ENCODE measurements at regions not wholly inside any gene's neighbourhood (a gene's known extent, or its start where the extent isn't known, plus 50 kb on each side); places are given as distances from the start of the nearest gene placed in this dataset.
"Not testable (repeated sequence)": the region's sequence is repeated elsewhere in the genome, so short reads cannot be mapped to it uniquely, and the experiment has no call there.

GRCh38 chr1:200496937-200497336 is 87.1 kb upstream of the ZNF281 start:
- WGBS (ENCODE audit: insufficient coverage) = 95% methylated on average over 2 of the region's 2 CpGs
- H3K36me3 ChIP-seq (ENCODE audit: control insufficient read depth, insufficient read depth, low read length) = no peaks in the 10 kb centered on the region
- no peaks in the 10 kb centered on the region for H3K4me1 ChIP-seq (ENCODE audit: control insufficient read depth, insufficient read depth, low read length)
- no peak overlapping the region for H3K27ac ChIP-seq (ENCODE audit: low read depth, low read length)
- no peaks in the 10 kb centered on the region for H3K27me3 ChIP-seq (ENCODE audit: control insufficient read depth, insufficient read depth, low read length)
- H3K9me3 ChIP-seq (ENCODE audit: control insufficient read depth, insufficient read depth, low read length) = no peaks in the 10 kb centered on the region
- no peak overlapping the region for H3K4me3 ChIP-seq (ENCODE audit: low read depth, low read length)
- no peak for DNase-seq (ENCODE audit: low read depth in 4 of 6, low spot score in 6 of 6)

DNA sequence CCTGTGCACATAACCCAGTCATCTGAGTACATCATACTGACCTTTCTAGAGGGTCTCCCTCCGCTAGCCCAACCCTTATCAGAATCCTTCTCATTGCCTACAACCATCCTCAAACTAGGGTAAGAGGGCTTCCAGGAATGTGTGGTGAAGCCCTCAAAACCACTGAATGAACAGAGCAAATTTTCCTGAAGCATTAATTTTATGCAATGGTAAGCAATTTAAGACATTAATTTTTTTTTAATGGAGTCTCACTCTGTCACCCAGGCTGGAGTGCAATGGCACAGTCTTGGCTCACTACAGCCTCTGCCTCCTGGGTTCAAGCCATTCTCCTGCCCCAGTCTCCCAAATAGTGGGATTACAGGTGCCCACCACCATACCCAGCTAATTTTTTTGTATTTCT is 86.1 kb upstream of the ZNF281 start:
- no peak for DNase-seq (ENCODE audit: low read depth in 4 of 6, low spot score in 6 of 6)
- H3K27me3 ChIP-seq (ENCODE audit: control insufficient read depth, insufficient read depth, low read length) = no peaks in the 10 kb centered on the region
- H3K36me3 ChIP-seq (ENCODE audit: control insufficient read depth, insufficient read depth, low read length) = no peaks in the 10 kb centered on the region
- H3K27ac ChIP-seq (ENCODE audit: low read depth, low read length) = no peak overlapping the region
- no CpG with 5 or more reads among the region's 1 CpG for WGBS (ENCODE audit: insufficient coverage)
- no peak overlapping the region for H3K4me3 ChIP-seq (ENCODE audit: low read depth, low read length)
- H3K9me3 ChIP-seq (ENCODE audit: control insufficient read depth, insufficient read depth, low read length) = no peaks in the 10 kb centered on the region
- no peaks in the 10 kb centered on the region for H3K4me1 ChIP-seq (ENCODE audit: control insufficient read depth, insufficient read depth, low read length)

- DNase-seq (ENCODE audit: low read depth in 4 of 6, low spot score in 6 of 6) = peak in 1 of 6 donors; percentile 57
- 29% methylated on average over 2 of the region's 4 CpGs for WGBS (ENCODE audit: insufficient coverage)
- Histone ChIP-seq H3K27ac (ENCODE audit: low read depth, low read length) (no peak overlapping the region), H3K4me1 (ENCODE audit: control insufficient read depth, insufficient read depth, low read length) (peaks cover 3% of the 10 kb centered on the region), H3K36me3 (ENCODE audit: control insufficient read depth, insufficient read depth, low read length) (no peaks in the 10 kb centered on the region), H3K4me3 (ENCODE audit: low read depth, low read length) (no peak overlapping the region), H3K27me3 (ENCODE audit: control insufficient read depth, insufficient read depth, low read length) (no peaks in the 10 kb centered on the region), H3K9me3 (ENCODE audit: control insufficient read depth, insufficient read depth, low read length) (no peaks in the 10 kb centered on the region)
These were observed 83.5 kb upstream of the ZNF281 start for GRCh38 chr1:200493344-200493743.

- peaks cover 5% of the 10 kb centered on the region for H3K4me1 ChIP-seq (ENCODE audit: control insufficient read depth, insufficient read depth, low read length)
- no peaks in the 10 kb centered on the region for H3K27me3 ChIP-seq (ENCODE audit: control insufficient read depth, insufficient read depth, low read length)
- WGBS (ENCODE audit: insufficient coverage) = no CpG with 5 or more reads among the region's 2 CpGs
- no peaks in the 10 kb centered on the region for H3K9me3 ChIP-seq (ENCODE audit: control insufficient read depth, insufficient read depth, low read length)
- DNase-seq (ENCODE audit: low read depth in 4 of 6, low spot score in 6 of 6) = no peak
- H3K4me3 ChIP-seq (ENCODE audit: low read depth, low read length) = no peak overlapping the region
- H3K27ac ChIP-seq (ENCODE audit: low read depth, low read length) = no peak overlapping the region
- no peaks in the 10 kb centered on the region for H3K36me3 ChIP-seq (ENCODE audit: control insufficient read depth, insufficient read depth, low read length)
These were observed 81.3 kb upstream of the ZNF281 start for GRCh38 chr1:200491103-200491502.

GRCh38 chr1:200490183-200490582 is 80.3 kb upstream of the ZNF281 start:
- Histone ChIP-seq H3K4me3 (ENCODE audit: low read depth, low read length) (no peak overlapping the region), H3K9me3 (ENCODE audit: control insufficient read depth, insufficient read depth, low read length) (no peaks in the 10 kb centered on the region), H3K27ac (ENCODE audit: low read depth, low read length) (no peak overlapping the region), H3K27me3 (ENCODE audit: control insufficient read depth, insufficient read depth, low read length) (no peaks in the 10 kb centered on the region), H3K36me3 (ENCODE audit: control insufficient read depth, insufficient read depth, low read length) (no peaks in the 10 kb centered on the region), H3K4me1 (ENCODE audit: control insufficient read depth, insufficient read depth, low read length) (peaks cover 5% of the 10 kb centered on the region)
- no CpG with 5 or more reads among the region's 1 CpG for WGBS (ENCODE audit: insufficient coverage)
- no peak for DNase-seq (ENCODE audit: low read depth in 4 of 6, low spot score in 6 of 6)

DNA sequence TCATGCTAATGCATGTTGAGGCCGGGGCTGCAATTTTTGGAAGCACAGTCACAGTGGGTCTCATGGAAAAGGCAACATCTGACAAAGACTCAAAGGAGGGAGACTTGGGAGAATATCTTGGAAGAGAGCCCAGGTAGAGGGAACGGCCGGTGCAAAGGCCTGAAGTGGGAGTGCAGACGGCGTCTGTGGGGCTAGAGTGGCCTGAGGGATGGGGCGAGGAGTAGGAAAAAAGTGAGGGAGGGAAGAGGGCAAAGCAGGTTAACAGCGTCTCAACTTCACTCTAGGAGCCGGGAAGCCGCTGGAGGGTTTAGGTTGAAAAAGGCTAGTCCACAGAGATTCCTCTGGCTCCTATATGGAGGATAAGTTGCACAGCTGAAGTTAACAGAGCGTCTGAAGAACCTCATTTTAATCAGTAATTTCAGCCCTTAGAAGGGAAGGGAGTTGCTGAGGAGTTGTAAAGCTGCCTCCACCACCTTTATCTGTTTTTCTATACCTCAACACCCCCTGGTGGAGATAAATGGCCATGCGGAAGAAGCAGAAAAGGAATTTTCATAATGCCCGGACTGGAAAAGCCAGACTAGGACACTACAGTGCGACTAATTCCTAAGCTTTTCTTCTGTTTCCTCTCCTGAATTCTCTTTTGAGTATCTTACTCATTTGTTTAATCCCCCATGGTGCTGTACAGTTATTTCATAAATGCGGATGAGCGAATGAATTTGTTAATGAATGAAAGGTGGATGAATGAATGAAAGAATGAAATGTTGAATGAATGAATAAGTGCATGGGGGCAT is 78.7 kb upstream of the ZNF281 start:
- H3K4me1 ChIP-seq (ENCODE audit: control insufficient read depth, insufficient read depth, low read length) = peaks cover 5% of the 10 kb centered on the region
- no peaks in the 10 kb centered on the region for H3K9me3 ChIP-seq (ENCODE audit: control insufficient read depth, insufficient read depth, low read length)
- peak in 5 of 6 donors; percentile 26 to 93 (median 57) for DNase-seq (ENCODE audit: low read depth in 4 of 6, low spot score in 6 of 6)
- peak overlapping the region; percentile 9 for H3K4me3 ChIP-seq (ENCODE audit: low read depth, low read length)
- H3K27ac ChIP-seq (ENCODE audit: low read depth, low read length) = no peak overlapping the region
- WGBS (ENCODE audit: insufficient coverage) = 25% methylated on average over 12 of the region's 15 CpGs
- no peaks in the 10 kb centered on the region for H3K36me3 ChIP-seq (ENCODE audit: control insufficient read depth, insufficient read depth, low read length)
- no peaks in the 10 kb centered on the region for H3K27me3 ChIP-seq (ENCODE audit: control insufficient read depth, insufficient read depth, low read length)

- H3K4me1 ChIP-seq (ENCODE audit: control insufficient read depth, insufficient read depth, low read length) = peaks cover 5% of the 10 kb centered on the region
- no peak overlapping the region for H3K27ac ChIP-seq (ENCODE audit: low read depth, low read length)
- H3K4me3 ChIP-seq (ENCODE audit: low read depth, low read length) = no peak overlapping the region
- 100% methylated on average over 2 of the region's 6 CpGs for whole genome bisulfite sequencing (ENCODE audit: insufficient coverage)
- H3K36me3 ChIP-seq (ENCODE audit: control insufficient read depth, insufficient read depth, low read length) = no peaks in the 10 kb centered on the region
- peak in 1 of 6 donors; percentile 42 for DNase-seq (ENCODE audit: low read depth in 4 of 6, low spot score in 6 of 6)
- H3K27me3 ChIP-seq (ENCODE audit: control insufficient read depth, insufficient read depth, low read length) = no peaks in the 10 kb centered on the region
- no peaks in the 10 kb centered on the region for H3K9me3 ChIP-seq (ENCODE audit: control insufficient read depth, insufficient read depth, low read length)
These were observed 77.8 kb upstream of the ZNF281 start for GRCh38 chr1:200487650-200488049.

DNA sequence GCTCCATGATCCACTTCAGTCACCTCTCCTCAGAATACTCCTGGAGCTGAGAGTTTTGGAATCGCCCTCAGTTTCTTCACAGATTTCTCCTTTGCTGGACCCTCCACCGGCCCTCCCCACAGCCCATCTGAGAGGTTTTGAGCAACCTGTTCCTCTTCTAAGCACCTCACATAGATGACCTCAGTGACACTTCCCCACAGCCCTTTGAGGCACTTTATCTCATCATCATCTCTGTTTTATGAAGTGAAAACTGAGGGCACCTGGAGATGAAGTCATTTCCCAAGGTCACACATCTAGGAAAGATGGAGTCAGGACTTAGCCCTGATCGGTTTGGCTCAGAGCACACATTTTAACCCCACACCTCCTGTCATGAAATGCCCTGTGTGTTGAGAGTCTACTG is 76.8 kb upstream of the ZNF281 start:
- H3K36me3 ChIP-seq (ENCODE audit: control insufficient read depth, insufficient read depth, low read length) = no peaks in the 10 kb centered on the region
- H3K4me1 ChIP-seq (ENCODE audit: control insufficient read depth, insufficient read depth, low read length) = peaks cover 5% of the 10 kb centered on the region
- no peak for DNase-seq (ENCODE audit: low read depth in 4 of 6, low spot score in 6 of 6)
- H3K27me3 ChIP-seq (ENCODE audit: control insufficient read depth, insufficient read depth, low read length) = no peaks in the 10 kb centered on the region
- no peak overlapping the region for H3K27ac ChIP-seq (ENCODE audit: low read depth, low read length)
- H3K4me3 ChIP-seq (ENCODE audit: low read depth, low read length) = no peak overlapping the region
- H3K9me3 ChIP-seq (ENCODE audit: control insufficient read depth, insufficient read depth, low read length) = no peaks in the 10 kb centered on the region
- 92% methylated on average over 2 of the region's 3 CpGs for WGBS (ENCODE audit: insufficient coverage)

- not testable (repeated sequence) for H3K27me3 ChIP-seq (ENCODE audit: control insufficient read depth, insufficient read depth, low read length); DNase-seq (ENCODE audit: low read depth in 4 of 6, low spot score in 6 of 6); H3K4me1 ChIP-seq (ENCODE audit: control insufficient read depth, insufficient read depth, low read length); H3K4me3 ChIP-seq (ENCODE audit: low read depth, low read length); H3K9me3 ChIP-seq (ENCODE audit: control insufficient read depth, insufficient read depth, low read length); H3K27ac ChIP-seq (ENCODE audit: low read depth, low read length); H3K36me3 ChIP-seq (ENCODE audit: control insufficient read depth, insufficient read depth, low read length)
- WGBS (ENCODE audit: insufficient coverage) = 94% methylated on average over 3 of the region's 7 CpGs
These were observed 74.7 kb upstream of the ZNF281 start for GRCh38 chr1:200484438-200484946.

GRCh38 chr1:200483491-200484143 is 73.8 kb upstream of the ZNF281 start:
- DNase-seq (ENCODE audit: low read depth in 4 of 6, low spot score in 6 of 6) = no peak
- no peaks in the 10 kb centered on the region for H3K36me3 ChIP-seq (ENCODE audit: control insufficient read depth, insufficient read depth, low read length)
- H3K4me3 ChIP-seq (ENCODE audit: low read depth, low read length) = no peak overlapping the region
- no peak overlapping the region for H3K27ac ChIP-seq (ENCODE audit: low read depth, low read length)
- H3K4me1 ChIP-seq (ENCODE audit: control insufficient read depth, insufficient read depth, low read length) = peaks cover 5% of the 10 kb centered on the region
- no peaks in the 10 kb centered on the region for H3K27me3 ChIP-seq (ENCODE audit: control insufficient read depth, insufficient read depth, low read length)
- no CpG with 5 or more reads among the region's 5 CpGs for WGBS (ENCODE audit: insufficient coverage)
- H3K9me3 ChIP-seq (ENCODE audit: control insufficient read depth, insufficient read depth, low read length) = no peaks in the 10 kb centered on the region
